HG02885 (cell line): ENCODE measurements at regions not wholly inside any gene's neighbourhood (a gene's known extent, or its start where the extent isn't known, plus 50 kb on each side); places are given as distances from the start of the nearest gene placed in this dataset.

Source experiments
- ATAC-seq: cut with Tn5 transposase; IDR thresholded peaks from one replicate; pipeline ENCODE4 v1.9.1; 2021; ENCODE audit warnings: mild to moderate bottlenecking; ENCODE audit not compliant: unreplicated experiment, poor library complexity

DNA sequence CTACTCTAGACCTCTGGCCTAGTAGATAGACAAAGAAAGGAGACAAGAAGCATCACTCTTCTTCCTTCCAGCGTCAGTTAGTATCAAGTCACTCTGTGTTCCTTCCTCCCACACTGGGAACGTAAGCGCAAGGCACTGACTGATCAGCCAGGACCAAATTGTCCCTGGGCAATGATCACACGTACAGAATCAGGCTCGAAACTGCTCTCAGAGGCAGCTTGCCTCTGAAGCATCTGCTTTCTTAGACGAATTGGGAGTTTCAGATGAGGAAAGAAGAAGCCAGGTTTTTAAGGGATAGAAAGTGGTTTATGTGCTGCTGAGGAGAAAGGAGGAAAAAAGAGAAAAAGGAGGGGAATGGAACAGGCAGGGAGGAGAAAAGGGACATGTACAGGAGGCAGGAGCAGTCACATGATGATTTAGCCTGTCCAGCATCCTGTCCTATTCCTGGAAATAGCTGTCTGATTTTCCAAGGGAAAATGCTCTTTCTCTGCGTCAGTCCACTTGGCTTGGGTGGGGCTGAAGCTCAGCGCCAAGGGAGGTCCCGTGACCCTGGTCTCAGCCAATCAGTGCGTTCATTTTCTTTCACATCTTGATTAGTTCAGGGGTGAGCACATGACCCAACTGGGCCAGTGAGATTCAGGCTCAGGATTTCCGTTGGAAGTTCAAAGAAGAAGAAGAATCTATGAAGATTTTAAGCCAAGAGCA, 102.0 kb upstream of the PRICKLE2 start:
- ATAC-seq, result no peak

DNA sequence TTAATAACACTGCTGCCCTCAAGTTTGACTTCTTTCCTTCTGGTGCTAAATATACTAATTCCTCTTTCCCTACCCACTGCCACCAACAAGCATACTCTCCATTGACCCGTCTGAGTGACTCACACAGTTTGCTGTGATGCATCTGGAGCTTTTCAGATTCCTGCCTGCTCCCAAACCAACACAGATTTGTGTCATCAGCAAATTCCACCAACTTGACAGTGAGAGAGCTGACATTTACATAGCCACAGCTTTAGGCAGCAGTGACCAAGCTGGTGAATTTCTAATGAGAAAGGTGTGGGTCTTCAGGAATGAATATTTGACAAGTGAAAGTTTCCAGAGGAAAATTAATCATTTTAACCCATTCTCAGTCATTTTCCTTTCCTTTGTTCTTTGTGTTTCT, 96.5 kb upstream of the PRICKLE2 start:
- no peak for ATAC-seq

DNA sequence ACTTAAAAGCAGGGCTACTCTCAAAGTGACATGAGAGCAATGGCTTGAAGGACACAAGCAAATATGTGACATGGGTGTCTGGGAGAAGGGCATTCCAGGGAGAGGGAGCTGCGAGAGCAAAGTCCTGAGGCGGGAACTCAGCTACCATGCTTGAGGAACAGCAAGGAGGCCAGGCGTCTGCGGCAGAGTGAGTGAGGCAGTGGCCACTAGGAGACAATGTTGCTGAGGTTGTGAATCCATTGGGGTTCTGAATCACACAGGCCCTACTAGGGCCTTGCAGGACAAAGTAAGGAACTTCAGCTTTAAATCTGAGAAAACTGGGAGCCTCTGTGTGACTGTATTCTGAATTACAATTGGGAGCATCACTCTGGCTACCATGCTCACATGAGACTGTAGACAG, 94.1 kb upstream of the PRICKLE2 start:
- no peak for ATAC-seq

- no peak for ATAC-seq
These were observed 93.5 kb upstream of the PRICKLE2 start for GRCh38 chr3:64318668-64319271.

GRCh38 chr3:64318001-64318400, 92.7 kb upstream of the PRICKLE2 start:
- ATAC-seq, result no peak

DNA sequence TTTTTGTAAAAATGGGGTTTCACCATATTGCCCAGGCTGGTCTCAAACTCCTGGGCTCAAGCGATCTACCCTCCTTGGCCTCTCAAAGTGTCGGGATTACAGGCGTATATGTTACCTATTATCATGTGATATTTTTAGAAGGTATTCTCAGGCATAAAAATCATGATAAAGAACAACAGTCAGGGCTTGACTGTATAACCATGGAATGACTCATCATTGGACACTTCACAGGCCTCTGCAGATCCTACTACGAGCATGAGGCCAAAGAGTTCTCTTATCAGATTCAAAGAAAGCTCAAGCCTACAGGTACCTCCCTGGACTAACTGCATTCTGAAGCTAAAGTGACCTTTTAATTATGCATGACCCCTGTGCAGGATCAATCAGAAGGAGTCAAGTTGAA, 91.7 kb upstream of the PRICKLE2 start:
- ATAC-seq, result no peak

- no peak for ATAC-seq
These were observed 86.3 kb upstream of the PRICKLE2 start for GRCh38 chr3:64311424-64312061.

DNA sequence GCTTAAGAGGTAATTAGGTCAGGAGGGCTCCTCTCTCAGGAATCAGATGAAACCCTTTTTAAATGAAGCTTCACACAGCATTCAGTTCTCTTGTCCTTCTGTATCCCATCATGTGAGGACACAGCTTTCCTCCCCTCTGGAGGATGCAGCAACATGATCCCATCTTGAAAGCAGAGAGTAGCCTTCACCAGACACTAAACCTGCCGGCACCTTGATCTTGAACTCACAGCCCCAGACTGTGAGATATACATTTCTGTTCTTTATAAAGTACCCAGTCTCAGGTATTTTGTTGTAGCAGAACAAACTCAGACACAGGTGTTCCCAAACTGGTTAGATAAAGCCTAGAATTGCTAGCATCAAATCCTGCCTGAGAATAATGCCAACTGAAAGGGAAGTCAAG, 83.7 kb upstream of the PRICKLE2 start:
- no peak for ATAC-seq

- ATAC-seq, result no peak
These were observed 81.5 kb upstream of the PRICKLE2 start for GRCh38 chr3:64306745-64307144.

- ATAC-seq, result no peak
These were observed 80.5 kb upstream of the PRICKLE2 start for GRCh38 chr3:64305731-64306130.

DNA sequence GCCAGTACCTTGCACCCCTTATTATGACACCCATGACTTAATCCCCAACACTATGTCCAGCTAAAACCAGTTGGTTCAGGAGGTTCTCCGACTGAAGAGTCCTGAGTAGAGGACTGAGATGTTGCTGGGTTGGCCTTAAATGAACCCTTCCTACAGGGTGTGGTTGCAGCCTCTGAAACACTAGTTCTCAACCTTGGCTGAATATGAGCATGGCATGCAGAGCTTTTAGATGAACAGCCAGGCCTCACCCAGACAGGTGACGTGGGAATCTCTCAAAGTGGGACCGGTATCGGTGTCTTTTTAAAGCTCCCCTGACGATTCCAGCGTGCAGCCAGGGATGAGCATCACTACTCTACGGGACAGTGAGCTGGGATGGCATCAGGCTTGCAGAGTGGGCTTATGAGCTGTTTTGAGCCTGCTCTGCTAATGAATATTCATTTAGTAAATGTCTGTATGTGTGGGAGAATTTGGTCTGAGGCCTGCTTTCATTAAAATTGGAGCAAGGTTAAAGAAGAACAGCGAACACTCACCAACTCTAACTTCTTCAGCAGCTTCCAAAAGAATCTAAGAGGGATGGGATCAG, 79.7 kb upstream of the PRICKLE2 start:
- no peak for ATAC-seq

DNA sequence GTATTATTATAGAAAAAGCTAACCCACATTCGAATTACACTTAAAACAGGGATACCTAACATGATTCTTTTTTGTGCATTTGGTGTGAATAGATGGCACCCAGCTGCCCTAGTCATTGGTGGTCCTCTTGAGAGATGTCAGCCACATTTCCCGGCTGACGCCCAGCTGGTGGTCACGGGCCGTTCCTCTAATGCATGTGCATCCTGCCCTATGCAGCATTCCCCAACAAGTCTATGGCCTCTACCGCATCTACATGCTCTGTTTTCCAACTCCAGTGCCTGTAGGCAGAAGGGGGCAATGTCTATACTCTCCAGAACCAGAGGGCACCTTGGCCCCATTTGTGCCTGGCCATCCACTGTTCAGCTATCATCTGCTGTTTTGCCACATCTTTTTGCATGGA, 78.6 kb upstream of the PRICKLE2 start:
- ATAC-seq, result no peak

- no peak for ATAC-seq
These were observed 78.1 kb upstream of the PRICKLE2 start for GRCh38 chr3:64303401-64303800.

DNA sequence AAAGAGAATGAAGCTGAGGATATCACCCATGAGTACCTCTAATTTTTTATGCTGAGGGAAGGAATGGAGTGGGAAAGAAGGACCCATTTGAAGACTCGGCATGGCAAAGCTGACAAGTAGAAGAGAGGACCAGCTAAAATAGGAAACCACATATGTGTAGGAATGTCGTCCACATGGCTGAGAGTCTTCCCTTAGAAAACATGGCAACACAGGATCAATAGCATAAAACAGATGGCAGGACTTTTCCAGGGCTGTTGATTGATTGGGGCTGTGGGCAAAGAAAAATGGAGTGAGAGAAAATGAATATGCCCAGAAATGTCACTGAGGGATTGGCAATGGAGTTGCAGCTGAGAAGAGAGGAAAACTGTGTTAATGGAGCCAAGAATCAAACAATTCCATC, 76.2 kb upstream of the PRICKLE2 start:
- ATAC-seq, result no peak

DNA sequence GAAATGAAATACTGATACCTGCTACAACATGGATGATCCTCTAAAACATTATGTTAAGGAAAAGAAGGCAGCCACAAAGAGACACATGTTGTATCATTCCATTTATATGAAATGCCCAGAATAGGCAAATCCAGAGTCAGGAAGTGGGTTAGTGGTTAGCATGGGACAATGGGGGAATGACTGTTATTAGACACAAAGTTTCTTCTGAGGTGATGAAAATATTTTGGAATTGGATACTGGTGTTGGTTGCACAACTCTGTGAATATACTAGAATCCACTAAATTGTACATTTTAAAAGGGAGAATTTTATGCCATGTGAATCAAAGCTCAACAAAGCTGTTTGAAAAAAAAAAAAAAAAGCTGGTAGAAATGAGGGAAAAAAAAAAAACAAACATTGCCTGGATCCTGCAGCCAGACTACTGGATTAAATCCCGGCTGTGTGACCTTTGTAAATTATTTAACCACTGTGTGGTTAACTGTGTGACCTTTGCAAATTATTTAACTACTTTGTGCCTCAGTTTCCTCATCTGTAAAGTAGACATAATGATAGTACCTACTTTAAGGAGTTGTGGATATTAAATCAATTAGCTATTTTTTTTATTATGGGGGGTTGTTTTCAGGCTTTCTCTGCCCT, 75.6 kb upstream of the PRICKLE2 start:
- no peak for ATAC-seq

DNA sequence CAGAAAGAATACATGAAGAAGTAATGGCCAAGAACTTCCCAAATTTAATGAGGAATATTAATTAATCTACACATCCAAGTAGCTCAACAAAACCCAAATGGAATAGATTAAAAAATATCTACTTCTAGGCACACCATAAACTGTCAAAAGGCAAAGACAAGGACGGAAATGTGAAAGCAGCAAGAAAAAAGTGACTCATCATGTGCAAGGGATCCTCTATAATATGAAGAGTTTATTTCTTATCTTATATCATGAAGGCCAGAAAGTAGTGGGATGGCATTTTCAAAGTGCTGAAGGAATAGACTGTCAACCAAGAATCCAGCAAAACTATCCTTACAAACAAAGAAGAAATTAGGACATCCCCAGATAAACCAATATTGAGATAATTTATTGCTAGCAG, 73.9 kb upstream of the PRICKLE2 start:
- no peak for ATAC-seq

- ATAC-seq, result no peak
These were observed 72.3 kb upstream of the PRICKLE2 start for GRCh38 chr3:64297563-64297962.

DNA sequence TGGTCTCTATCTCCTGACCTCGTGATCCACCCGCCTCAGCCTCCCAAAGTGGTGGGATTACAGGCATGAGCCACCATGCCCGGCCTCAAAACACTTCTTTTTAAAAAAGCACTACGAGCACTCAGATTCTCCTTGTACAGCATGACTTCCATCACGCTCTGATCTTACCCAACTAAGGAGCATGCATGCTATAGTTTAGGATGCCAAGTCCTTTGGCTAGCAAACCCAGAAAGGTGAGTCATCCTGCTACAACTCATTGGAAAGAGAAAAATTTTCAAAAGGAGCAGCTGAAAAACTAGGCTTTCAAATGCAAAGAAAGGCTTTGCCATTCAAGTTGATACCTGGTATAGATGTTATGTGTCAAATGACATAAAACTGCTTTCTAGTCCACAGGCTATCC, 70.3 kb upstream of the PRICKLE2 start:
- ATAC-seq, result no peak

DNA sequence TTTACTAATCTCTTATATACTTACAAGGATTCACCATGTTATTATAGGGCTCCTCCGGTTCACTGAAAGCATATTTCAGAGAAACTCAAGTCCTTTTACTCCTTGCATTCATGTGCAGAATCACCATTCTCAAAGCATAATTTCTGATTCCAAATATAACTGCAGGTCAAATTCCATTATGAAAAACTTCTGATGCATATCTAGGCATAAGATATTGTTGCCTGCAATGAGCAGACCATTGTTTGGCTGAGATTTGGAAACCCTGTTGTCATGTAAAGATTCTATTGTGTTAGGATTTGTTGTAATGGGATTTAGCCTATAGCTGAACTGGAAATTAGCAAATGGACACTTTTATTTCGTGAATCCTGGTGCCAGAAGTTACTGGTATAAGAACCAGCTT, 69.5 kb upstream of the PRICKLE2 start:
- no peak for ATAC-seq

- ATAC-seq, result no peak
These were observed 67.9 kb upstream of the PRICKLE2 start for GRCh38 chr3:64293121-64293520.

- ATAC-seq, result no peak
These were observed 66.7 kb upstream of the PRICKLE2 start for GRCh38 chr3:64291956-64292355.
